HPDE6-E6E7 (cell line): ENCODE measurements at regions not wholly inside any gene's neighbourhood (a gene's known extent, or its start where the extent isn't known, plus 50 kb on each side); places are given as distances from the start of the nearest gene placed in this dataset.

ENCODE experiments used
- DNase-seq: peaks from one replicate; pipeline ENCODE4 v3.0.0; 2011; ENCODE audit warnings: missing footprints; ENCODE audit errors: extremely low spot score

DNA sequence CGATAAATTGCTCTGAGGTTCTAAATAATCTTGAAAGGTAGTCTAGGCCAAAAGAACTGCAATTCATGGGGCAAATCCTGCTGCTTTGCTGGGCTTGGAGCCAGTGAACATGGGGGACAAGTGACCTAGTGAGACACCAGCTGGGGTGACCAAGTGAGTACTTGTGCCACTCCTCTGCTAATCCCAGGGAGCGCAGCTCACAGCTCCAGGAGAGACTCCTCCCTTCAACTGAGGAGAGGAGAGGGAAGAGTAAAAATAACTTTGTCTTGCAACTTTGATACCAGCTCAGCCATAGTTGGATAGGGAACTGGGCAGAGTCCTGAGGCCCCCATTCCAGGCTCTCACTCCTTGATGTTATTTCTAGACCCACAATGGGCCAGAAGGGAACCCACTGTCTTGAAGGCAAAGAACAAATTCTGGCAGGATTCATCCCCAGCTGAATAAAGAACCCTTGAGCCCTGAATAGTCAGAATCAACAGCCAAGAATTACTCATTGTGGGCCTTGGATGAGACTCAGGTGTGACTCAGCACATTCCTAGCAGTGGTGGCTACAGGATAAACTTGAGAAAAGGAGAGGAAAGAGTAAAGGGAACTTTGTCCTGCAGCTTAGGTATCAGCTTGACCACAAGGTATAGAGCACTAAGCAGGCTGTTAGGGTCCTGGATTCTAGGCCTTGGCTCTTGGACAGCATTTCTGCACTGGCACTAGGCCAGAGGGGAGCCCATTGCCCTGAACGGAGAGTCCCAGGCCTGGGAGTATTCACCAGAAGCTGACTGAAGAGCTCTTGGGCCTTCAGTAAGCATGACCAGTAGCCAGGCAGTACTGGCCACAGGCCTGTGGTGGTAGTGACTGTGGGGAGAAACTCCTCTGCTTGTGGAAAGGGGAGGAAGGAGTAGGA is 288.3 kb upstream of the CDH18 start:
- DNase-seq, result peak; percentile 72

DNA sequence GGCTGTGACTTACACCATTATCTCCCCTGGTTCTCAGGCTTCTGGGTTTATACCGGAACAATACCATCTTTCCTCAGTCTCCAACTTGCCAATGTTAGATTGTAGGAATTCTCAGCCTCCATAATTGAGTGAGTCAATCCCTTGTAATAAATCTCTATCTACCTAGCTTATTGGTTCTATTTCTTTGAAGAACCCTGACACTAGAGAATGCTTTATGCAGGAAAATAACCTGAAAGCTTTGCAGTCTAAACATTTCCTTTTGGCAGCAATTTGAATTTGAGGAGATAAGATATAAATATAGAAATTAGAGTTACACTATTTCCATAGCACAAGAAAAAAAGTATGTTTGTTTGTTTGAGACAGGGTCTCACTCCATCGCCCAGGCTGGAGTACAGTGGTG is 278.1 kb upstream of the CDH18 start:
- DNase-seq, result no peak

DNA sequence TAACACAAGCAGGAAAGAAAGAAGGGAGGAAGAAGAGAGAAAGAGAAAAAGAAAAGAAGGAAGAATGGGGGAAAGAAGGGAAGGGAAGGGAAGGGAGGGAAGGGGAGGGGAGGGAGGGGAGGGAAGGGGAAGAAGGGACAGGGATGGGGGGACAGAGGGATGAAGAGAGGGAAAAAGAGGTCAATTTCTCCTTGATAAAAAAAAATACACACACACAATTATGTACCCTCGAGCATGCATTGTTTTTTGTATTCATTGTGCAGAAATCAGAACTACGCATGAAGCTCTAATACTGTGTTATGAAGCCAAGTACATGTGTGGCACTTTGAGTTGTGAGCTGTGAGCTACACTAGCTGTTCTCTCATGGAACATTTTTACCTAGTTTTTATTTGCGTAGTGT is 274.9 kb upstream of the CDH18 start:
- no peak for DNase-seq

DNA sequence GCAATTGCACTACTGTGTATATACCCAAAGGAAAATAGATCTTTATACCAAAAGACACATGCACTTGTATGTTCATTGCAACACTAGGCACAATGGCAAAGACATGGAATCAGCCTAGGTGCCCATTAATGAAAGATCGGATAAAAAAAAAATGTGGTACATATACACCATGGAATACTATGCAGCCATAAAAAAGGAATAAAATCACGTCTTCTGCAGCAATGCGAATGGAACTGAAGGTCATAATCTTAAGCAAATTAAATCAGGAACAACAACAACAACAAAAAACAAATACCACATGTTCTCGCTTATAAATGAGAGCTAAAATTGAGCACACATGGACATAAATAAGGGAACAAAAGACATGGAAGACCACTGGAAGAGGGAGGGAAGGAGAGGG is 266.7 kb upstream of the CDH18 start:
- no peak for DNase-seq

DNA sequence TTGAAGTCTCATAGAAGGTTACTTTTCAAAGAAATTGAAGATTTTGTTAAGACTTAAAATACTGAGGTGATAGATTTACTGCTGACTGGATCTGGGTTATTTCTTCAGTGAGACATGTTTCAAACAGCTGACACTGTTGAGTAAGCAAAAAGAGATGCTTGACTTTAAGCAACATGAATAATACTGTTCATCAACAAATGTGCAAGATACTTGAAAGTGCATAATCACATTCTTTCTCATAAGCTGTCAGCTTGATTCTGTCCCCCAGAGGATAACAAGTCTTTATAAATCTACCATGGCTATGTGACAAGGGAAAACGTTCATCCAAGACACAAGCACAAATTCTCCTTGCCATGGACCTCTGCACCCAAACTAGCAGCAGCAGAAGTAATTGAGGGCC is 260.1 kb upstream of the CDH18 start:
- DNase-seq, result no peak

DNA sequence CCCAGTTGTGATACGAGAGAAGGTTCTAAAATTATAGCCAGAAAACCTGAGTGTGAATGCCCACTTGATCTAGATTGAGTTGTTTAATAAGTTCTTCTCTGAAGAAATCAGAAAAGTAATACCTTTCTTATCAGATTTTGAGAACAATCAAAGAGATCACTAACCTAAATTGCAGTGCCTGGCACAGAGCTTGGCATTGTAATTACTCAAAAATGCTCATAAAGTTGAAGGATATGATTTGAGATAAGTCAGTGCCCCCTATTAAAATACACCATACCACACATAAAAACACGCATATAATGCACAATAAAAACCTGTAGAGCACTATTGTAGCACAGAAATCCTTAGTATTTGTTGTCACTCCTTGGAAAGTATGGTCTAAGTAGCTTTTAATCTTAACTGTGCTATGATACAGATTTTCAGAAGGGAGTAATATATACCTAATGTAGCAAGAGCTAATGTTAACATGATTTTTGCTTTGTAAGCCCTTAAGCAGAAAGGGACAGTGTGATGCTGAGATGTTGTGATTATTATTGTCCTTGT is 257.5 kb upstream of the CDH18 start:
- DNase-seq, result no peak

DNA sequence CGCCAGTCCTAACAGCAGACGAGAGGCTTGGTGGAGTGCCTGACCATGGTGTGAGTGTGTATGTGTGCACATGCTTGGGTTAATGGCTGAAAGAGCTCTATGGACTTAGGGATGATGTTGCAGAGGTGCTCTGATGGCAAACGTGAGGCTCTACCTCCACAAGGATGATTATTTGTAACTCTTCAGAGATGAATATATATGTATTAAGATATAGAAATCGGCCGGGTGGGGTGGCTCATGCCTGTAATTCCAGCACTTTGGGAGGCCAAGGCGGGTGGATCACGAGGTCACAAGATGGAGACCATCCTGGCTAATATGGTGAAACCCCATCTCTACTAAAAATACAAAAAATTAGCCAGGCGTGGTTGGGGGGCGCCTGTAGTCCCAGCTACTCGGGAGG is 253.4 kb upstream of the CDH18 start:
- DNase-seq, result no peak

DNA sequence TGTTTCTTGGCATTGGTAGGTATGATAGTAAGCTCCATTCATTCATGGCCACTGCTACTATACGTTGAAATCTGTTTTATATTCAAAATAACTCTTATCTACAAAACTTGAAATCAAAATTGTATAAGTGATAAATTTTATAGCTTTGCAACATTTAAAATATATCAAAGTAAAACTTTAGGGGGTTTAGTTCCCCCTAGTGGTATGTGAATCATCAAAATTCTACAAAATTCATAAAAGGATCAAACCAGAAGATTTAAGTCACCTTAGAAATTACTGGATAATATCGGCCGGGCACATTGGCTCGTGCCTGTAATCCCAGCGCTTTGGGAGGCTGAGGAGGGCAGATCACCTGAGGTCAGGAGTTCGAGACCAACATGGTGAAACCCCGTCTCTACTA is 243.0 kb upstream of the CDH18 start:
- no peak for DNase-seq

DNA sequence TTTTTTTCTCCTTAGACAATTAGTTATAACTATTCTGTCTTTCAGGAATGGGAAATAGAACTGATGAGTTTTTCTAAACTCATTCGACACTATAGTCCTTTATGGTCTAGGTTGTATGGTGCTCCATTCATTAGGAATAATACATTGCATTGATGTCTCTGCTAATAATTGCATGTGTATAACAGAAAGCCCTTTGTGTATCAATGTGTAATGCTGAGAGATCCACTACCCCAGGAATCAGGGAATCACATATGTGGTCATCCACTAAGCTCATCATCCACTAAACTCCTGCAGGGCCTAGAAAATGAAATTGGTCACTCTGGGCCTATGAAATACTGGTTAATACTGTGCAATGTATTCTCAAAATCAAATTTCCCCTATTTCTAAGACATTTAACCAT is 242.0 kb upstream of the CDH18 start:
- no peak for DNase-seq

DNA sequence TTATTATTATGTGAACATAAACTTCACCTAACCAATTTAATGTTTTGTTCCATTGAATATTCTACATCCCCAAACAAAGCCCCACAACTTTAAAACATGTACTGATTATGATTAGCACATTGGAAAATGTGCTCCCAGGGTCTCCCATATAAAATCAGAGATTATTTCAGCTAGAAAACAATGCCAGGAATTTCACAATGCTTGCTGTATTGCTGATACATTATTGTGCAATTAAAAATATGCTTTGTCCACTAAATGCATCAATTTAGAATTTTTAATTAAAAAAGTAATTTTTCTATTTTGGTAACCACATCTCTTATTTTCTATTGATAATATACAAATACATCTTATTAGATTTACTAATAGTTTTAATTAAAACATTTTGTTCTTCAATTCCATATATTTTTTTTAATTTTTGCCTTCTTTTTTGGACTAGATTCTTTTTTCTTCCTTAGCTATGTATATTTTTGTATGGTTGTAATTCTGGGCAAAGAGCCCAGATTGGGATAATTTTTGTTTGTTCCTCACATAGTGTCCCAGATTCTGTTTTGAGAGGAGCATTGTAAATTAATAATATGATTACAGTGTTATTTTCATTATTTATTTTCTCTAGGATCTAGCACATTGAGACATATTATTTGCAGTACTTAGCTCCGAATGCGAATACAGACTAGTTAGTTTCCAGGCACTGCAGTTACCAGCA is 241.5 kb upstream of the CDH18 start:
- no peak for DNase-seq

DNA sequence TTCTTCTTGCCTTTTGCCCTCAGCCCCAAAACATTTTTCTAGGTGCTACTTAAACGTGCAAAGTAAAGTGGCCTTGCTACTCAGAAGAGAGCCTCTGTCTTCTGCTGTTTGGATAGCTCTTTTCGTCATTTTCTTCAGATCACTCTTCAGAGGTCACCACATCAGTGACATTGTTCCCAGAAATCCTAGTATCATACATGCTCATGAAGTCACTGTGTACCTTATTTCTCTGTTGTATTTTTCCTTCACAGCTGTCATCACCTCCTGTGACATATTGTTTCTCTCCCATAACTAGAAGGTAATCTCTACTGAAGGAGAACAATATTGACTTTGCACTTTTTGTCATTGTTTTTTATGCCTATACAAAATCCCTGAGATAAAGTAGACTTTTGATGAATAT is 237.0 kb upstream of the CDH18 start:
- no peak for DNase-seq

DNA sequence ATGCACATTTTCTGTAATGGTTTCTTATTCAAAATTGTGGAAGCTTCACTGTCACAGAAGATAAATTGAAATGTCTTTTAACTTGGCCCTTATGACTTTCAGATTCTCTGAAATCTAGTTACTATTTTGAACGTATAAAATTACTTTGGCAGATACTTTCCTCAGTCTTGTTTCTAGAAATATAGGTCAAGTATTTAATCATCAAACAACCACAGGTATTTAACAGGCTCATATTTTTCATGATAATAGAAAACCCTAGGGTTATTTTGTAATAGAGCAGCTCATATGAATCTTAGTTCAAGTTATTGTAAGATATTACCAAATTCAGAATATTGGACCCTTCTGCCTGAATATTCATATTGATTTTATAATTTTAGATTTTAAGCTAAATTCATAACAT is 236.0 kb upstream of the CDH18 start:
- no peak for DNase-seq

DNA sequence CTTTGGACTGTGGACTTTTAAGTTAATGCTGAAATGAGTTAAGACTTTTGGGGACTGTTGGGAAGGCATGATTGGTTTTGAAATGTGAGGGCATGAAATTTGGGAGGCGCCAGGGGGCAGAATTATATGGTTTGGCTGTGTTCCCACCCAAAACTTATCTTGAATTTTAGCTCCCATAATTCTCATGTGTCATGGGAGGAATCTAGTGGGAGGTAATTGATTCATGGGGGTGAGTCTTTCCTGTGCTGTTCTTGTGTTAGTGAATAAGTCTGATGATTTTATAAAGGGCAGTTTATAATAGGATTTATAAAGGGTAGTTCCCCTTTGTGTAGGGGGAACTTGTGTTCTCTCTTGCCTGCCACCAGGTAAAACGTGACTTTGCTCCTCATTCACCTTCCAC is 235.5 kb upstream of the CDH18 start:
- DNase-seq, result no peak

DNA sequence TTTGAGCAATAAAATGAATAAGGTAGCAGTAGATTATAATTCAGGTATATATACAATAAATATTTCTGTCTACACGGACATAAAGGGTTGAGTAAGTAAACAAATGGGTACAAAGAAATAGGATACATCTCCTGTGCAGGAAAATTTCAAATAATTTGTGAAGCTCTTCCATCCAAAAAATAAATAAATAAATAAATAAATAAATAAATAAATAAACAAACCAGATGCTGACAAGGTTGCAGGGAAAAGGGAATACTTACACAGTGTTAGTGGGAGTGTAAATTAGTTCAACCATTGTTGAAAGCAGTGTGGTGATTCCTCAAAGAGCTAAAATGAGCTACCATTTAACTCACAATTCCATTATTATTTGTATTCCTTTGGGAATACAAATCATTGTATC is 227.3 kb upstream of the CDH18 start:
- DNase-seq, result no peak

DNA sequence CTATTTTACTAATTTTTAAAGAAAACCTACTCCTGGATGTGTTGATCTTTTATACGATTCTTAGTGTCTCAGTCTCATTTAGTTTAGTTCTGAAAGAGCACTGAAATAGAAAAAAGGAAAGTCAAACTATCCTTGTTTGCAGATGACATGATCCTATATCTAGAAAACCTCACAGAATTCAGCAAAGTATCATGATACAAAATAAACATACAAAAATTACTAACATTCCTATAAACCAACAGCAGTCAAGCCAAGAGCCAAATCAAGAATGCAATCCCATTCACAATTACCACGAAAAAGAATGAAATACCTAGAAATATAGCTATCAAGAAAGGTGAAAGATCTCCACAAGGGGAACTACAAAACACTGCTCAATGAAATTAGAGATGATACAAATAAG is 225.8 kb upstream of the CDH18 start:
- no peak for DNase-seq

DNA sequence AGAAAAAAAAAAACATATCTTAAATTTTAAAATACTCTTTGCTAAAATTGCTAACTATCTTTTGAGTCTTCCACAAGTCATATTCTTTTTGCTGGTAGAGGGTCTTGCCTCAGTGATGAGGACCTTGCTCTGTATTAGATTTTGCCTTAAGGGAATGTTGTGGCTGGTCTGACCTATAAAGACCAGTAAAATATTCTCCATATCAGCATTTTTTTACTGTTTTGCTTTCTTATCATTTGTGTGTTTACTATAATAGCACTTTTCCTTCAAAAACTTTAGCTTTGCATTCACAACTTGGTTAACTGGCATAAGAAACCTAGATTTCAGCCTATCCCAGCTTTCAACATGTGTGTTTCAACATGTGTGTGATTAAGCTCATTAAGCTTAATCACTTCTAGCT is 224.7 kb upstream of the CDH18 start:
- DNase-seq, result no peak

DNA sequence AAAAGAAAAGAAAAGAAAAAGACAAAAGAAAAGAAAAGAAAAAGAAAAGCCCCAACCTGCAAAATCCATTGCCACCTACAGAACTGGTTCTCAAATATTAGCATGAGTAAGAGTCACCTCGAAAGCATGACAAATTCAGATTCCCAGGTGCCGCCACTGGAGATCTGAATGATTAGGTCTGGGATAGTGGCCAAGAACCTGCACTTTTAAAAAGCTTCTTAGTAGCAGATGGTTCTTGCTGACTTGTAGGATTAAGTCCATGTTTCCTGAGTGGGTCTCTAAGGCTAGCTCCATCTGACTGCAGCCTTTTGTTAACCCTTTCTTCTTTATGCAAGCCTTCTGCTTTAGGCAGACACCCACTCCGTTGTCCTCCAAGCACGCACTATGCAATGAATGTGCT is 178.5 kb upstream of the CDH18 start:
- no peak for DNase-seq

DNA sequence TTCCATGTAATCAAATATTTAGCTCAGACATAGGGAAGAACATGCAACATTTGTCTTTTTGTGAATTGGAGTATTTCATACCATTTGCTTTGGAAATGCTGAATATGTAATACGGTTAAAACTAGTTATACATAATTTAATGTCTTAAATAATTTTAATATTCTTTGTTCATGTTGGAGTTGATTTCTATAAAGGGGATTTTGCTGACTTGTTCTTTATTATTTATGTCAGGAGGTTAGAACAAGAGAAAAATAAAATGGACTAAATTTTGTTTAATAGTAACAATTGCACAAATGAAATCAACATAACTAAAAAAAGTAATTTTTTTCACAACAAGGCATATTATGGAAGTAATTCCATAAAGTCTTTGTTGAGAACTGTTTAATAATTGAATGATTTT is 170.0 kb upstream of the CDH18 start:
- DNase-seq, result no peak

DNA sequence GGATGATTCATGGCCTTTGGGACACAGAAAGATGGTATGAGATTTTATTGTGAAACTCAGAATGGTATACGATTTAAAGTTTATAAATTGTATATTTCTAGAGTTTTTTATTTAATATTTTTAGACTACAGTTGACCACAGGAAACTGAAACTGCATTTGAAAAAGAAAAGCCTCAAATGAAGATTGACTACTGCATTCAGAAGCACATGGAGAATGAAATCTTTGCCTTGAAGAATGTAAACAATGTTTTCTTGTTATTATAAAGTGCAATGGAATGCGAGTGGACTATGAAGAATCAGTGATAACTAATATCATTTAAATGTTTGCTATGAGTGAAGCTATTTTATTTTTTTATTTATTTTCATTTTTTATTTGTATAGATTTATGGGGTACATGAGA is 169.1 kb upstream of the CDH18 start:
- DNase-seq, result no peak

DNA sequence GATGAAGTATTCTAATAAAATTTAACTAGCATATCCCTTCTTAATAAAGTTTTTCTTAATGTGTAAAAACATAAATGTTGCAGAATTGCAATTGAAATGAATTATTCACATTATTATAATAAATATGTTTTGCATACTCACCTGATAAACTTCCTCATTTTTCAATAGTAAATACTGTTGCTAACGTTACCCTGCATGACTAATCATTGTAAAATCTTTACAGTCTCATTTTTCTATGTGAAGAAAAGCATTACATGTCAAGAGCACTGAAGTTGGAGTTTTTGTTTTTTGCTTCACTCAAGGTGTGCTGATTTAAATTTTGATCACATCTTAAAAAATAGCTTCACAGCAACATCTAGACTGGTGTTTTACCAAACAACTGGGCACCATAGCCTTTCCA is 157.2 kb upstream of the CDH18 start:
- peak; percentile 7 for DNase-seq

DNA sequence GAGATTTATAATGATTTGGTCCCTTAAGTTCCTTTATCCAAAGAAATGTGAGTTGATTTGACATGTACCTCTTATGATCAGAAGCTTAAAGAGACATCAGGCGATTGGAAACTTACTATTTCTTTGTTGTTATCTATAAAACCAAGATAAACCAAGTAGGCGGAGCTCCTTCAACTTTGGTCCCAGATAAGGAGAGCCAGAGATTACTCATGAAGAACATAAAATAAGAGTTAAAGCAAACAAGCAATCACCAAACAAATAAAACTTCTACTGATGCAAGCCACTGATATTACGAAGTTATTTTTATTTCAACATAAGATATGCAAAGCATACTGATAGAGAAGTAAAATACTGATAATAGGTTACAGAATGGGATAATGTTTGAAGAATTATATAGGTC is 141.5 kb upstream of the CDH18 start:
- no peak for DNase-seq

DNA sequence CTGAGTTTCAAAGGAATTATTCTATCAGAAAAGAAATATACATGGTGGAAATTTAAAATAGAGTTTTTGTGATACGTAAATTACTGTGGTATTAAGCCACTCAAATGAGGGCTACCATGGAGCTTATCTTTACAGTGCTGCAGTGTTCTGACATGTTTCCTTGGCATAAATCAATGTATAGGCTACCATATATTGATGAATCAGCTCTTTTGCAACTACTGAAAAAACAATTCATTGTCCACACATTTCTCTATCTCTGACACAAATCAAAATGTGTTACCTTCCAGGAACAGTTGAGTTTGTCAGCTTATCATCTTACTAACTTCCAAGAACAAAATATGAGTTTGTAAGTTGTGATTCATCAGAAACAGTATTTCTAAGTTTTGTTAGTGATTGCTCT is 140.3 kb upstream of the CDH18 start:
- no peak for DNase-seq

DNA sequence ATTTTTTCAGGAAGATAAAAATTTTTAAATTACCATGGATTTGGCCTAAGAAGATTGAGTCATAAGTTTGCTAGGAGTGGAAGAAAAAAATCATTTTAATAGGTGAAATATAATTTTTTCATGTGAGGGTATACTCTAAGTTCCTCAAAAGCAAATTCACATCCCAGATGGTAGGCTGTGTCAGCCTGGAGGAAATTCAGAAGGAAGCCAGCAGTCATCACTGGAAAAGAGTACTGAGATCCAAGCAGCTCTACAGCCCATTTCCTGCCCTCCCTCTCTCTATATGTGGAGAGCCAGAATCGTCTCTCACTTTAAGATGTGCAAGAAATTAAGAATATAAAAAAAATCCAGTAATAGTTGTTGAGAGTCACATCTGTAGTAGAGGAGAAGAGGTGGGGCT is 126.5 kb upstream of the CDH18 start:
- DNase-seq, result no peak
